Kidney (tissue), 13 donors: ENCODE measurements at regions not wholly inside any gene's neighbourhood (a gene's known extent, or its start where the extent isn't known, plus 50 kb on each side); places are given as distances from the start of the nearest gene placed in this dataset.

Source experiments
- DNase-seq, 5 donors: peaks; one replicate each; pipeline ENCODE4 v3.0.0-alpha.2; 2013 to 2020
- FAIRE-seq: peaks from 2 replicates; lab custom pipeline; 2012; peaks lifted over from hg19 to GRCh38; lab: Jason Lieb, UNC
- H3K27ac ChIP-seq, 2 donors: one replicate each; pipeline ENCODE4 v1.7.0; 2013; ENCODE audit warnings: low read depth in 2 of 2, low read length in 2 of 2, inconsistent platforms in 1 of 2
- H3K27me3 ChIP-seq: one replicate; pipeline ENCODE4 v1.7.1; 2013; ENCODE audit warnings: low read length, inconsistent platforms; ENCODE audit not compliant: control insufficient read depth, insufficient read depth
- H3K36me3 ChIP-seq, 3 donors: one replicate each; pipeline versions ENCODE4 v1.7.0 to v1.7.1; 2013; ENCODE audit warnings: low read length in 3 of 3, control low read depth in 1 of 3, inconsistent platforms in 1 of 3; ENCODE audit not compliant: insufficient read depth in 3 of 3, control insufficient read depth in 2 of 3
- H3K4me1 ChIP-seq, 3 donors: one replicate each; pipeline versions ENCODE4 v1.7.0 to v1.7.1; 2013; ENCODE audit warnings: low read length in 3 of 3, inconsistent platforms in 1 of 3, low read depth in 1 of 3; ENCODE audit not compliant: control insufficient read depth in 2 of 3, insufficient read depth in 2 of 3
- H3K4me3 ChIP-seq, 3 donors: one replicate each; pipeline versions ENCODE4 v1.7.0 to v1.8.1; 2013; ENCODE audit warnings: low read length in 3 of 3, control low read depth in 1 of 3, inconsistent platforms in 1 of 3
- H3K9ac ChIP-seq, 3 donors: one replicate each; pipeline versions ENCODE4 v1.7.0 to v1.7.1; 2013; ENCODE audit warnings: low read length in 3 of 3, control low read depth in 1 of 3, inconsistent platforms in 1 of 3
- H3K9me3 ChIP-seq, 3 donors: one replicate each; pipeline versions ENCODE4 v1.7.0 to v1.7.1; 2013; ENCODE audit warnings: low read length in 3 of 3, control low read depth in 1 of 3, inconsistent platforms in 1 of 3; ENCODE audit not compliant: control insufficient read depth in 2 of 3, insufficient read depth in 1 of 3
- CTCF ChIP-seq: IDR thresholded peaks from 3 replicates; pipeline ENCODE4 v1.5.1; 2012; ENCODE audit warnings: mild to moderate bottlenecking, moderate library complexity, borderline replicate concordance; ENCODE audit not compliant: insufficient read depth; ENCODE audit errors: extremely low read depth
- intact Hi-C: fragments of 100-400 bp; cut with DNase I; formaldehyde crosslinking; loops from one replicate; pipeline ENCODE4 v1.11.1; 2022
- donor health status: control.
- donor health status: control.
- donor health status: control.
- donor health status: control.
- donor health status: control.
- donor health status: DM: yes; HTN: yes; CAD: no.
- donor health status: Normal renal cell carcinoma (clear cell type).

GRCh38 chr21:32842146-32842545 lies 70.6 kb upstream of the PAXBP1 start:
- H3K4me3 ChIP-seq = no peak overlapping the region
- no peaks in the 10 kb centered on the region for H3K4me1 ChIP-seq
- H3K27ac ChIP-seq = no peak overlapping the region
- no peak overlapping the region for H3K9ac ChIP-seq
- no peaks in the 10 kb centered on the region for H3K36me3 ChIP-seq
- no peaks in the 10 kb centered on the region for H3K27me3 ChIP-seq
- no peak for TF ChIP-seq CTCF
- intact Hi-C loops = no loop called here
- DNase-seq (no peak), FAIRE-seq (no peak)
- no peaks in the 10 kb centered on the region for H3K9me3 ChIP-seq

GRCh38 chr21:32843561-32843960 lies 72.0 kb upstream of the PAXBP1 start:
- Histone ChIP-seq H3K27ac (no peak overlapping the region), H3K9me3 (no peaks in the 10 kb centered on the region), H3K4me1 (no peaks in the 10 kb centered on the region), H3K9ac (no peak overlapping the region), H3K27me3 (no peaks in the 10 kb centered on the region), H3K36me3 (no peaks in the 10 kb centered on the region), H3K4me3 (no peak overlapping the region)
- DNase-seq (no peak), FAIRE-seq (no peak)
- TF ChIP-seq CTCF = no peak
- intact Hi-C loops = no loop called here

- Histone ChIP-seq H3K4me1 (no peaks in the 10 kb centered on the region), H3K9me3 (no peaks in the 10 kb centered on the region), H3K36me3 (no peaks in the 10 kb centered on the region), H3K4me3 (no peak overlapping the region), H3K9ac (no peak overlapping the region), H3K27me3 (no peaks in the 10 kb centered on the region), H3K27ac (no peak overlapping the region)
- intact Hi-C loops = no loop called here
- no peak for FAIRE-seq
- TF ChIP-seq CTCF = no peak
- DNase-seq = no peak
Measured at GRCh38 chr21:32844076-32844475, 72.5 kb upstream of the PAXBP1 start.
